ENCODE measurements at regions not wholly inside any gene's neighbourhood (a gene's known extent, or its start where the extent isn't known, plus 50 kb on each side); places are given as distances from the start of the nearest gene placed in this dataset.
"Not testable (repeated sequence)": the region's sequence is repeated elsewhere in the genome, so short reads cannot be mapped to it uniquely, and the experiment has no call there.

DNA sequence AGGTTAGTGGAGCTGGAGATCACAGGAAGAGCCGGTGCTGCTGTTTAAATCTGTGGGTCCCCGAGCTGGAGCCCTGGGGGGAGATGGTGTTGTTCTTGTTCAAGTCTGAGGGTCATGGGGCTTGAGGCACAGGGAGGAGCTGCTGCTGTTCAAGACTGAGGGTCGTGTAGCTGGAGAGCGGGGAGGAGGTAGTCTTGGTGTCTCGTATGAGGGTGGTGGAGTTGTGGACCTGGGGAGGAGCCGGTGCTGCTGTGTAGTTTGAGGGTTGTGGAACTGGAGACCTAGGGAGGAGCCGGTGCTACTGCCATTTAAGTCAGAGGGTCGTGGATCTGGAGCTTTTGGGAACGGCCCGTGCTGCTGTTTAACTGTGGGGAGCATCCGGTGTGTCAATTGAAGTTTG, 112.2 kb upstream of the SULF2 start:
- no TSS peak for BruUV-seq (replicated peaks)
- intact Hi-C loops (cut with micrococcal nuclease; ENCODE audit: unreplicated experiment), result loop anchor here (5.0 to 10.0 kb wide), 2 partner anchors 55 to 173 kb away; no protein-coding TSS in a partner anchor

DNA sequence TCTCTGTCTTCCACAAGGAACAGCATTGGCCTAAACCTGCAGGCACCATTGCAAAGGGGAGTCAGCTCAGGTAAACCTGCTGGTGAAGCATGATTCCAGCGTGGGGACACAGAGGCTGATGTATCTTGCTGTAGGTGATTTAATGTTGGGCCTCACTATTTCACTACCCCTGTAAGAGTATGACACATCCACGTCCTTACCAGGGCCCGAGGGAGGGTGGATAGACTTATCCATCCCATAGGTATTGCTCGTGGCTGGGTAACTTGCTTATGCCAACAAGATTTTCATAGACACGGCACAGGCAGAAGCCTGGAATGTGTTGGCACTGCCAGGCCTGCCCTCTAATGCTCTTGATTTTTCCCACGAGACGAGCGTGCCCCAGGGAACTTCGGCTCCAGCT, 107.4 kb upstream of the SULF2 start:
- POLR2A ChIA-PET; H3K36me3 Mint-ChIP-seq (ENCODE audit: insufficient read depth, unreplicated experiment); CTCF ChIA-PET; H3K9me3 Mint-ChIP-seq (ENCODE audit: unreplicated experiment); H3K27ac Mint-ChIP-seq (ENCODE audit: unreplicated experiment); H3K4me1 Mint-ChIP-seq (ENCODE audit: low read depth, unreplicated experiment); H3K4me1 ChIP-seq; H3K9me3 ChIP-seq; H3K4me3 ChIP-seq (ENCODE audit: low read depth, low read length); H3K36me3 ChIP-seq (ENCODE audit: control insufficient read depth, insufficient read depth, low read length); H3K27me3 ChIP-seq (replicated peaks; ENCODE audit: control insufficient read depth, insufficient read depth, low read length); DNase-seq; H3K4me3 Mint-ChIP-seq (ENCODE audit: unreplicated experiment); H3K27me3 Mint-ChIP-seq (ENCODE audit: insufficient read depth, unreplicated experiment); BruUV-seq (replicated peaks): not testable (repeated sequence)
- intact Hi-C loops (cut with micrococcal nuclease; ENCODE audit: unreplicated experiment), result loop anchor here (10.0 kb wide), 1 partner anchor 168 kb away; no protein-coding TSS in a partner anchor

More for the DNA sequence above, 112.2 kb upstream of the SULF2 start:
- peaks cover 1% of the 10 kb centered on the region for H3K27me3 ChIP-seq (replicated peaks; ENCODE audit: control insufficient read depth, insufficient read depth, low read length)
- TF ChIP-seq, protein P1, sequence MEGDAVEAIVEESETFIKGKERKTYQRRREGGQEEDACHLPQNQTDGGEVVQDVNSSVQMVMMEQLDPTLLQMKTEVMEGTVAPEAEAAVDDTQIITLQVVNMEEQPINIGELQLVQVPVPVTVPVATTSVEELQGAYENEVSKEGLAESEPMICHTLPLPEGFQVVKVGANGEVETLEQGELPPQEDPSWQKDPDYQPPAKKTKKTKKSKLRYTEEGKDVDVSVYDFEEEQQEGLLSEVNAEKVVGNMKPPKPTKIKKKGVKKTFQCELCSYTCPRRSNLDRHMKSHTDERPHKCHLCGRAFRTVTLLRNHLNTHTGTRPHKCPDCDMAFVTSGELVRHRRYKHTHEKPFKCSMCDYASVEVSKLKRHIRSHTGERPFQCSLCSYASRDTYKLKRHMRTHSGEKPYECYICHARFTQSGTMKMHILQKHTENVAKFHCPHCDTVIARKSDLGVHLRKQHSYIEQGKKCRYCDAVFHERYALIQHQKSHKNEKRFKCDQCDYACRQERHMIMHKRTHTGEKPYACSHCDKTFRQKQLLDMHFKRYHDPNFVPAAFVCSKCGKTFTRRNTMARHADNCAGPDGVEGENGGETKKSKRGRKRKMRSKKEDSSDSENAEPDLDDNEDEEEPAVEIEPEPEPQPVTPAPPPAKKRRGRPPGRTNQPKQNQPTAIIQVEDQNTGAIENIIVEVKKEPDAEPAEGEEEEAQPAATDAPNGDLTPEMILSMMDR (IDR thresholded peaks at IDR 0.05; ENCODE audit: insufficient read depth in 1 of 2, low read depth in 1 of 2, low read length in 1 of 2, severe bottlenecking in 1 of 2, unreplicated experiment in 1 of 2), result no peak
- no peaks in the 10 kb centered on the region for H3K36me3 ChIP-seq (ENCODE audit: control insufficient read depth, insufficient read depth, low read length)
- H3K9me3 ChIP-seq, result no peaks in the 10 kb centered on the region
- no peak overlapping the region for H3K4me3 ChIP-seq (ENCODE audit: low read depth, low read length)
- H3K27me3 Mint-ChIP-seq (ENCODE audit: insufficient read depth, unreplicated experiment), result peaks cover 9% of the 10 kb centered on the region
- H3K4me3 Mint-ChIP-seq (ENCODE audit: unreplicated experiment), result no peak overlapping the region
- H3K4me1 ChIP-seq, result no peaks in the 10 kb centered on the region
- no peak overlapping the region for H3K27ac Mint-ChIP-seq (ENCODE audit: unreplicated experiment)
- no peaks in the 10 kb centered on the region for H3K36me3 Mint-ChIP-seq (ENCODE audit: insufficient read depth, unreplicated experiment)
- DNase-seq, result no peak
- H3K4me1 Mint-ChIP-seq (ENCODE audit: low read depth, unreplicated experiment), result no peaks in the 10 kb centered on the region
- ChIA-PET POLR2A (no interaction called here), CTCF (no interaction called here)
- no peaks in the 10 kb centered on the region for H3K9me3 Mint-ChIP-seq (ENCODE audit: unreplicated experiment)

DNA sequence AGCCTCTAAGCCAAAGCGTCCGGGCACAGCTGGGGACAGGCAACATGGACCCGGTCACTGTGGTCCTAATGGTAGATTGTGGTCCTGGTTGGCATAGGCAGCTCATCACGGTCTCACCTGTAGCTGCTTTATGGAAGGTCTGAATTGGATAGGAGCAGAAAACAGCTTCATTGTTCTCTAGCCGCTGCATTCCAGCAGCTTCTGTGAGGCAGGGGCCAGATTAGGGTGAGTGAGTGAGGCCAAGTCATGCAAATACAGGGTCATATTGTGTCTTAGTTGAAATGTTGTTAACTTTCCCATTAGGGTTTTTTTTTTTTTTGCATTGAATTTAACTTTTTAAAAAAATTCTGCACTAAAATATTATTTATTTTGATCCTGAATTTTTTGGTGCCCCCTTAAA, 105.4 kb upstream of the SULF2 start:
- intact Hi-C loops (cut with micrococcal nuclease; ENCODE audit: unreplicated experiment), result loop anchor here (10.0 kb wide), 1 partner anchor 166 kb away; no protein-coding TSS in a partner anchor
- DNase-seq; H3K4me1 ChIP-seq; H3K27me3 ChIP-seq (replicated peaks; ENCODE audit: control insufficient read depth, insufficient read depth, low read length); H3K27me3 Mint-ChIP-seq (ENCODE audit: insufficient read depth, unreplicated experiment); H3K9me3 ChIP-seq; H3K36me3 Mint-ChIP-seq (ENCODE audit: insufficient read depth, unreplicated experiment); H3K4me3 ChIP-seq (ENCODE audit: low read depth, low read length); H3K4me3 Mint-ChIP-seq (ENCODE audit: unreplicated experiment); POLR2A ChIA-PET; H3K36me3 ChIP-seq (ENCODE audit: control insufficient read depth, insufficient read depth, low read length); BruUV-seq (replicated peaks); CTCF ChIA-PET; H3K4me1 Mint-ChIP-seq (ENCODE audit: low read depth, unreplicated experiment); H3K27ac Mint-ChIP-seq (ENCODE audit: unreplicated experiment); H3K9me3 Mint-ChIP-seq (ENCODE audit: unreplicated experiment): not testable (repeated sequence)

DNA sequence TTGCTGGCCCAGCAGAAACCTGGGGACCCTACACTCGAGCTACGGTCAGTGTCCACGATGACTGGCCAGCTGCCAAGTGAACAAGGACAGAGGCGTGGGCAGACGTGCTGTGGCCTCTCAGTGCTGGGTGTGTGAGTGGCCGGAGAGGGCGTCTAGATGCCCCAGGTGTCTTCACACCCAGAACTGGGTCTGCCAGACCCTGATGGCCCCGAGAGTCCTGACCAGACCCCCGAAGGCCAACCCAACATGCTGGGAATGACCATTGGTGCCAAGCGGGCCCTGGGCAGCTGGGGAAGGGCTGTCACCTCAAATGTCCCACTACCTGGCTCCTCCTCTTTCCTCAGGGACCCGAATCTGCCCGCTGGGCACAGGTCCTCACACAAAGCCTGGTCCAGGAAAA, 104.5 kb upstream of the SULF2 start:
- H3K9me3 ChIP-seq; H3K9me3 Mint-ChIP-seq (ENCODE audit: unreplicated experiment); H3K27me3 ChIP-seq (replicated peaks; ENCODE audit: control insufficient read depth, insufficient read depth, low read length); H3K27ac Mint-ChIP-seq (ENCODE audit: unreplicated experiment); H3K27me3 Mint-ChIP-seq (ENCODE audit: insufficient read depth, unreplicated experiment); BruUV-seq (replicated peaks); H3K4me3 ChIP-seq (ENCODE audit: low read depth, low read length); H3K4me1 Mint-ChIP-seq (ENCODE audit: low read depth, unreplicated experiment); H3K36me3 ChIP-seq (ENCODE audit: control insufficient read depth, insufficient read depth, low read length); H3K4me1 ChIP-seq; H3K36me3 Mint-ChIP-seq (ENCODE audit: insufficient read depth, unreplicated experiment); CTCF ChIA-PET; POLR2A ChIA-PET; H3K4me3 Mint-ChIP-seq (ENCODE audit: unreplicated experiment): not testable (repeated sequence)
- intact Hi-C loops (cut with micrococcal nuclease; ENCODE audit: unreplicated experiment), result loop anchor here (2.0 to 10.0 kb wide), 2 partner anchors 165 to 627 kb away; no protein-coding TSS in a partner anchor
- DNase-seq, result peak in 1 of 2 experiments; percentile 36

Data from Caco-2 (cell line).